Left forelimb (tissue), 1 donor: ENCODE measurements at regions not wholly inside any gene's neighbourhood (a gene's known extent, or its start where the extent isn't known, plus 50 kb on each side); places are given as distances from the start of the nearest gene placed in this dataset.

Source experiments
- DNase-seq: peaks from one replicate; pipeline ENCODE4 v3.0.0-alpha.2; 2018; ENCODE audit warnings: low spot score

- DNase-seq: no peak
Measured at GRCh38 chr4:164405774-164406173, 348.2 kb upstream of the SMIM31 start.

GRCh38 chr4:164408831-164409230 lies 345.1 kb upstream of the SMIM31 start:
- no peak for DNase-seq

DNA sequence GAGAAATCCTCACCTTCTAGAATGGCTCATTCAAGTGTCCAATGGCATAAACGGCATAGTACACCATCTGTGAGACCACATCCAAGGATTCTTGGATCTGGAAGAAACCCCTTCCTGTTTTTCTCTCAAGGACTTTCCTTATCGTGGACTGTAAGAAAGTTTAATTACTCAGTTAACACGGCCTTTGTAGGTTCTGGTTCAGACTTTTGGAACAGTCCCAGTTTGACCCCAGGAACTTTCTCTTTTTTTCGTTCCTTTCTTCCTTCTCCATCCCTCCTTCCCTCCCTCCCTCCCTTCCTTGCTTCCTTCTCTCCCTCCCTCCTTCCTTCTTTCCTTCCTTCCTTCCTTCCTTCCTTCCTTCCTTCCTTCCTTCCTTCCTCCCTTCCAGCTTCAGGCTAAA lies 343.5 kb upstream of the SMIM31 start:
- DNase-seq: no peak

DNA sequence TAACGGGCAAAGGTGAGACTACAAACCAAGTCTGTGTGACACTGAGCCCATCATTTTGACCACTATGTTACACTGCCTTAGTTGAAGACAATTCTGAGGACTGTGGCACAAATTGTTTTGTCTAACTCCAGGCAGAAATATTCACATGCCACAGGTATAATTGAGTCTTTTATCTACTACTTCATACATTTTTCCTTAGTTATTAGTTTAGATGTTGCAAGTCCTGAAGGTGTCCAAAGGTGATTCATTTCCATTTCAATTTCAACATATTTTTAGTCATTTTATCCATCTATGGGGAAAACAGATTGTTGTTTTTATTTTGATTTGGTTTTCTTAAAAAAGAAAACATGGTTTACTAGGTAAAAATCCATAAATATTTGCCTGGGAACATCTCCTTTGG lies 341.7 kb upstream of the SMIM31 start:
- DNase-seq: no peak

GRCh38 chr4:164413743-164414142 lies 340.2 kb upstream of the SMIM31 start:
- DNase-seq: no peak

- no peak for DNase-seq
Measured at GRCh38 chr4:164423819-164424218, 330.1 kb upstream of the SMIM31 start.

GRCh38 chr4:164424846-164425245 lies 329.1 kb upstream of the SMIM31 start:
- no peak for DNase-seq

- no peak for DNase-seq
Measured at GRCh38 chr4:164428561-164428960, 325.4 kb upstream of the SMIM31 start.

- DNase-seq: no peak
Measured at GRCh38 chr4:164438321-164438720, 315.6 kb upstream of the SMIM31 start.

GRCh38 chr4:164439037-164439436 lies 314.9 kb upstream of the SMIM31 start:
- DNase-seq: no peak

GRCh38 chr4:164440199-164440598 lies 313.7 kb upstream of the SMIM31 start:
- no peak for DNase-seq

- no peak for DNase-seq
Measured at GRCh38 chr4:164441109-164441508, 312.8 kb upstream of the SMIM31 start.

DNA sequence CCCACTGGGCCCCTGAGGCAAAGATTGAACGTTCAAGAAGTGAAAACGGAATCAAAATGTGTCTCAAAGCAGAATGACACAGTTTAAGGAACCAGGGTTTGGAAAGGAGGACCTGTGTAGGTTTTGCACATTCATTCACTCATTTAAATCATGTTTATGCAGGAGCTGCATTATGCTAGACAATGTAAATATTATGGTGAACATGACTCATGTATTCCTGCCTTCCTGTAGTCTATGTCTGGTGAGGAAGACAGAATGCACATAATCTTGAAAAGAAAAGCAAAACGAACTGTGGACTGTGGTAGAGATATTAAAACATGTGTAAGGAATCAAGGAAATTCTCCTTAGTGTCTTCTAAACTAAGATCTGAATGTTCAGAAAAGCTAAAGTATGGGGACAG lies 311.8 kb upstream of the SMIM31 start:
- DNase-seq: no peak

DNA sequence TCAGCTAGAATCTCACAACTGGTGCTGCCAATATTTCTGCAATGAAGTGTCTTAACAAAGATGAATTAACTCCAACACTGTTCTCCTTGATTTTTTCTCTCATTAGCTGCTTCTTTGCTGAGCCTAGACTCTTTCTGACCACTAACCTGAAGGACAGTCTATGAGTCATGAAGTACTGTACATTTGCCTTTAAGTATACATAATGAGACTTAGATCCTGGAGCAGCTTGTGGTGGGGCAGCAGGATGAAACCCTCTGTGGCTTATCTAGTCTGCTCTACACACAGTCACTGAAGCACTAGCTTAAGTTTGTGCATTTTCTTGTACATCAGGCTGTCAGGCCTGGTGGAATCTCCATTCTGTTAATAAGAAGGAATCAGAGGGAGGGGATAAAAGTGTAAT lies 307.4 kb upstream of the SMIM31 start:
- no peak for DNase-seq

DNA sequence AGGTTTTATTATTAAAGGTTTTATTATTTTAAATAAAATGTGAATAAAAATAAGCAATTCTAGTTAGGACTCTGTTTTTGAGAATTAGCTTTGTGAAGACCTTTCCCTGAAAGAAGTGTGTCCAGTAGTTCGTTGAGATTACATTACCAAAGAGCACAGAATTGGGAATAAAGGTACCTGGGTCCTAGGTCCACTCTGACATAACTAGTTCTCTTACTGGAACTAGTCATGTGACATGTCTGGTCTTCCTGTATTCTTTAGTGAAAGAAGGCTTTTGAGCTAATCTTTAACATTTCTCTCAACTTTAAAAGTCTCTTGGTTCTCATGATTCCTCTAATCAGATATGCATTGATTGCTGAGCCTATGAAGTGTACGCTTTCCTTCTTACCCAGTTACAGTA lies 292.0 kb upstream of the SMIM31 start:
- no peak for DNase-seq

DNA sequence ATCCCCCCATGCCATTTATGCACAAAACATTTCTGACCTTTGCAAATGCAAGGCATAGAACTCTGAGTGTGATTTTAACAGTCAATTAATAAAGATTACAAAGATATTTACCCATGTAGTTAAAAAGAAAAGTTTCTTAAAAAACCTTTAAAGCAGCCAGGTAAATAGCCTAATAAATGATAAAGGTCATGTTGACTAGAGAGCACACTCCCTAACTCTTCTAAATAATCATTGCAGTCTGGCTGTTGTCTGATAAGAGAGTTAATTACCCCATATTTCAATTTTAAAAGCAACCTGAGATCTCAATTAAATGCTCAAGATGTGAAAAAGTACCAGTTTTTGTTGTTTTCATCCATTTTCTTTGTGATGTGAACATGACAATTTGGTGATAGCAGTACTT lies 291.5 kb upstream of the SMIM31 start:
- DNase-seq: no peak

GRCh38 chr4:164464313-164464712 lies 289.6 kb upstream of the SMIM31 start:
- DNase-seq: no peak

DNA sequence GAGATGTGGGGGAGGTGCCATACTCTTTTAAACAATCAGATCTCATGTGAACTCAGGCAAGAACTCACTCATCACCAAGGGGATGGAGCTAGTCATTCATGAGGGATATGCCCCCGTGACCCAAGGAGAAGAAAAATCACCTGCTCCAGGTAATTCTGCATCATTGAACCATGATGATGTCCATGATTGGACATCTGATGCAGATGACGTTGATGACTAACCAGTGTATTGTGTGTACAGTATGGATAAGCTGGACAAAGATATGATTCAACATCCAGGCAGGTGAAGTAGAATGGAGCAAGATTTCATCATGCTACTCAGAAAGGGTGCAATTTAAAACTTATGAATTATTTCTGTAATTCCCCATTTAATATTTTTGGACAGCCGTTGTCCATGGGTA lies 286.4 kb upstream of the SMIM31 start:
- no peak for DNase-seq

DNA sequence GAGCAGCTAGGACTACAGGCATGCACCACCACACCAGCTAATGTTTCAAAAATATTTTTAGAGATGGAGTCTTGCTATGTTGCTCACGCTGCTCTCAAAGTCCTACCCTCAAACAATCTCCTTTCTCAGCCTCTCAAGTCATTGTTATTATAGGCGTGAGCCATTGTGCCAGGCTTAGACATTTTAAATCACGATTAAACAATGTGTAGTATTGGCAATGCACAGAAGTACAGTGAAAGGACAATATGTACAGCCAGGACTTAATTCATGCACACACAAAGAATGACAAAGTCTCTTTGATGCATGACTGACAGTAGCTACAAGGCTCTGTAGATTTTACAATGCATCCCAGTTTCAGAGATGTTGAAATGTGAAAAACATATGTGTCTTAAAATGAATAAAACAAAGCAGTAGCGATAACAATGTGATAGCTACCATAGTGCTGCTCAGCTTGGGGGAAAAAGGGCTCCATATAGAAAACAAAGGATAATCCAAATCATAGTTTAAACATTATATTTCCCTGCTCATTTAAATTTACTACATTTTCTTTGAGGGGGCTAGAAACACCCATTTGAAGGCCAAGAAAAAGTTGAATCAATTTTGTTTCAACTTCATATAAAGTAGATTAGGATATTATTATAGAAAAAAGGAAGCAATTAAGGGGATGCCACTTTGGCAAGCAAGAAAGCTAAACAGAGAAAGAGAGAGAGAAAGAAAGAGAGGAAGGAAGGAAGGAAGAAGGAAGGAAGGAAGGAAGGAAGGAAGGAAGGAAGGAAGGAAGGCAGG lies 272.4 kb upstream of the SMIM31 start:
- no peak for DNase-seq

DNA sequence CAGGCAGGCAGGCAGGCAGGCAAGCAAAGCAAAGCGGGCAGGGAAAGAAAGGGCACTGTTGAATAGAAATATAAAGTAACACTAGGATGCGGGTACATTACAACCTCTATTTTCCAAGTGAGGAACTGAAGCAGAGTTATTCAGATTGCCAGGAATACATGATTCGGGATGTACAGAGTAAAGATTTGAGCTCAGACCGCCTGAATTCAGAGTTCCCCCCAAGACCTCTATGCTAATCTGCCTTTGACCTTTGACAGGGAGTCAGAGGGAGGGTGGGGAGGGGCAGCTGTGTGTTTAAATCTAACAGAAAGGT lies 271.9 kb upstream of the SMIM31 start:
- DNase-seq: no peak

GRCh38 chr4:164482758-164483157 lies 271.2 kb upstream of the SMIM31 start:
- DNase-seq: no peak

DNA sequence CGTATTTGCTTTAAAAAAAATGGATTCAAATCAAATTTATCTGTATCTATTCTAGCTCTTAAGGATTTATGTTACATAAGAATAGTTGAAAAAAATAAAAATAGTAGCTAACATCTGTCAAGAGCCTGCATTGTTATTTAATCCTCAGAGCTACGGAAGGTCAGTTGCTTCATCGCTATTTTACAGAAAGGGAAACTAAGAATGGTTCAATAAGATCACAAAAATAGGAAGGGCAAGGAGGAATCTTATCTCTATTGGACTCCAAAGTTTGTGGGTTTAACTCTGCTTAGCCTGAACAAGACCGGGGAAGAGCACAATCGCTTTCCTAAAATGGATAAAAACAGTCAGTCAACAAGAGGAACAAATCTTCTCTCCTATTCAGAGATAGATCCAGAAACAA lies 270.2 kb upstream of the SMIM31 start:
- no peak for DNase-seq

- no peak for DNase-seq
Measured at GRCh38 chr4:164484551-164484950, 269.4 kb upstream of the SMIM31 start.

DNA sequence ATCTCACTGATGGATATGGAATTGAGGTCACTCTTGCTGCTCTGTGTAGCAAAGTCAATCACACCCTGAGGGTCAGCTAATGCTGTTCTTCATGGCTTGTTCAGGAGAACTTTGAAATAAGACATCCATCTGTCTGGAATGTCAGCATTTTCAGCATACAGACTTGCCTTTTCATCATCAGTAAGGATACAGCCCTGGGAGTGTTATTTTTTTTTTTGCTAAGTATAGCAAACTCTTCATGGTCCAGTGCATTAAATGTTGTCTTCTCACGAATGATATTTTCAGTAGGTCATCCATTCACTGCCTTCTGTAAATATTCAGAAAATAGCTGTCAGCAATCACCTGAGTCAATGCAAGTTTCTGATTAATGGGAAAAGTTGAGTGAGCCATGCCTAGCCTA lies 268.8 kb upstream of the SMIM31 start:
- DNase-seq: no peak

- no peak for DNase-seq
Measured at GRCh38 chr4:164488114-164488513, 265.8 kb upstream of the SMIM31 start.
